ENCODE measurements at regions not wholly inside any gene's neighbourhood (a gene's known extent, or its start where the extent isn't known, plus 50 kb on each side); places are given as distances from the start of the nearest gene placed in this dataset.

DNA sequence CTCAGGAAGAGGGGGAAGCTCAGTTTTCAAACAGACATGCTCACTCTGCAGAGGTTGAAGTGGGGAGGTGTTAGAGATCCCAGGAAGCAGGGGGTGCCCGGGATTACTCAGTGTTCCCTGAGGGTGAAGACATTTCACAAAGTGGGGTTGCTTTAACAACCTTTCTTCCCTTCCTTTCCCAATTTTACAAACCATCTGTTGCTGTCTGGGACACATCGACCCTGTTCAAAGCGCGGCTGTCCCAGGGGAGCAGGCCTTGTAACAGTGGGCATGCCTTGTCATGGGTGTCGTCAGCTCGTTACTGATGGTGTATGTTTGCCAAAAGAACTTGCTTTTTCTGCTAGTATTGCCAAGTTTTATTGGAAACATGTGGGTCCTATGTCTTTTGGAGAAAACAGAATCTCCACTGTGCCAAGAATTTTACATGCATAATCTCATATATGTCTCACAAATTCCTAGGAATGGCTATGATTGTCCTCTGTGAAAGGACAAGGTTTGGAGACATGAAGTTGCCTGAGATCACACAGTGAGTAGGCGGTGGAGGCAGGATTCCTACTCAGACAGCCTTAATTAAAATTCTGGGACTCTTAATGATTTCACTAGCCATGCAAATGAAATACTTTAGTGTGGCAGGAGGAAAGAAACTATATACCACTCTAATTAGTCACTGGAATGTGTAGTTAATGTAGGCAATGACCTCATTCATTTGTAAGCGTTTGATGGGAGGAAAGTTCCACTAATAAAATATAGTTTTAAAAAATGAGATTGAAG is 198.9 kb downstream of the NXNL2 start:
- no peaks in the 10 kb centered on the region for H3K79me2 ChIP-seq (ENCODE audit: low read length)
- H3K36me3 ChIP-seq (replicated peaks; ENCODE audit: insufficient read depth, low read length) = no peaks in the 10 kb centered on the region
- no peaks in the 10 kb centered on the region for H3K9me3 ChIP-seq (replicated peaks; ENCODE audit: insufficient read depth, low read length)
- H3K9ac ChIP-seq (ENCODE audit: low read length) = no peak overlapping the region
- DNase-seq = no peak
- no peaks in the 10 kb centered on the region for H3F3A ChIP-seq (ENCODE audit: insufficient read depth, low read length)
- TF ChIP-seq, protein P1, sequence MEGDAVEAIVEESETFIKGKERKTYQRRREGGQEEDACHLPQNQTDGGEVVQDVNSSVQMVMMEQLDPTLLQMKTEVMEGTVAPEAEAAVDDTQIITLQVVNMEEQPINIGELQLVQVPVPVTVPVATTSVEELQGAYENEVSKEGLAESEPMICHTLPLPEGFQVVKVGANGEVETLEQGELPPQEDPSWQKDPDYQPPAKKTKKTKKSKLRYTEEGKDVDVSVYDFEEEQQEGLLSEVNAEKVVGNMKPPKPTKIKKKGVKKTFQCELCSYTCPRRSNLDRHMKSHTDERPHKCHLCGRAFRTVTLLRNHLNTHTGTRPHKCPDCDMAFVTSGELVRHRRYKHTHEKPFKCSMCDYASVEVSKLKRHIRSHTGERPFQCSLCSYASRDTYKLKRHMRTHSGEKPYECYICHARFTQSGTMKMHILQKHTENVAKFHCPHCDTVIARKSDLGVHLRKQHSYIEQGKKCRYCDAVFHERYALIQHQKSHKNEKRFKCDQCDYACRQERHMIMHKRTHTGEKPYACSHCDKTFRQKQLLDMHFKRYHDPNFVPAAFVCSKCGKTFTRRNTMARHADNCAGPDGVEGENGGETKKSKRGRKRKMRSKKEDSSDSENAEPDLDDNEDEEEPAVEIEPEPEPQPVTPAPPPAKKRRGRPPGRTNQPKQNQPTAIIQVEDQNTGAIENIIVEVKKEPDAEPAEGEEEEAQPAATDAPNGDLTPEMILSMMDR (IDR thresholded peaks at IDR 0.05; ENCODE audit: low read length) = no peak
- TF ChIP-seq EZH2 (optimal IDR thresholded peaks at IDR 0.05; ENCODE audit: low read depth, low read length) (no peak), EZH2phosphoT487 (IDR thresholded peaks at IDR 0.05; ENCODE audit: low read length) (no peak)
- no peaks in the 10 kb centered on the region for H3K4me1 ChIP-seq (ENCODE audit: low read length)
- H3K9me2 ChIP-seq (replicated peaks; ENCODE audit: insufficient read depth, low read length) = no peaks in the 10 kb centered on the region
- no peak overlapping the region for H3K4me2 ChIP-seq (ENCODE audit: low read depth, low read length)
- H3K27ac ChIP-seq (ENCODE audit: low read length) = no peak overlapping the region
- H3K4me3 ChIP-seq (ENCODE audit: low read length) = no peak overlapping the region
- no peak overlapping the region for H2AFZ ChIP-seq (ENCODE audit: low read length)
- H4K20me1 ChIP-seq (ENCODE audit: insufficient read depth, low read length) = no peaks in the 10 kb centered on the region
- no peaks in the 10 kb centered on the region for H3K27me3 ChIP-seq (replicated peaks; ENCODE audit: insufficient read depth, low read length)

DNA sequence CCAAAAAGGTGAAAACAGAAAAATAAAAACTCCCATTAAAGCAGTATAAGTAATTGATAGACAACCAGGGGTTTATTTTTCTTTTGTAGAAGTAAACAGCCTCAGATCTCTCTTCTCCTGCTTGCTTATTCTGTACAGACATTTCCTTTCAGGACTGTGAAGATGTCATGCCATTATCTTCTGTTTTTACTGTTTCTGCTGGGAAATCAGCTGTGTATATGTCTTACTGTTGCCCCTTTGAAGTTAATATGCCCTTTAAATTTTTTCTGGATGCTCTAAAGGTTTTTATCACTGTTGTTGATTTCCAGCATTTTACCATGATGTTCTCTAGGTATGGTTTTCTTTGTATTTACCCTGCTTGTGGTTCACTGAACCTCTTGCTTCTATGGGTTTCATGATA is 199.5 kb downstream of the NXNL2 start:
- Histone ChIP-seq H3K4me3 (ENCODE audit: low read length) (no peak overlapping the region), H3F3A (ENCODE audit: insufficient read depth, low read length) (no peaks in the 10 kb centered on the region)
- no peak for DNase-seq

DNA sequence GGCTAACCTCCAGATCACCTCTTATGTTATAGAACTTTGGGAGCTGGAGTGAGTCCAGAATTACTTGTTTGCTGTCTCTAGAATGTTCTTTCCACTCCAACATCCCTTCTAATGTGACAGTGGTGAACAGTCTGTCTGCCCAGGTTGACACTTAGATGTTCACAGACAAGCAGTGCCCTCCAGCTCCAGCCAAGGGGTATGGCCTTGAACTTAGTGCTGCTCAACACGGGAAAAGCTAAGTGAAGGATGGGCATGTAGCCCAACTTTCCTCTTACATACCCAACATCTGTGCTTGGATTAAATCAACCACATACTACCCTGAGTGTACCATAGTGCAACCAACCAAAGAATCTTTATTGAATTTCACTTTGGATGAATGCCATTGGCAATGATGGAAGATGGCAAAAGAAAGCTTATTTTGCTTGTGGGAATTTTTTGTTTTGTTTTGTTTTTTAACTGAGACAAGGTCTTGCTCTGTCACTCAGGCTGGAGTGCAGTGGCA is 201.2 kb downstream of the NXNL2 start:
- H3K27ac ChIP-seq (ENCODE audit: low read length) = no peak overlapping the region
- H2AFZ ChIP-seq (ENCODE audit: low read length) = no peak overlapping the region
- H3K9ac ChIP-seq (ENCODE audit: low read length) = no peak overlapping the region
- H3K36me3 ChIP-seq (replicated peaks; ENCODE audit: insufficient read depth, low read length) = no peaks in the 10 kb centered on the region
- DNase-seq = no peak
- H3F3A ChIP-seq (ENCODE audit: insufficient read depth, low read length) = no peaks in the 10 kb centered on the region
- no peaks in the 10 kb centered on the region for H3K9me2 ChIP-seq (replicated peaks; ENCODE audit: insufficient read depth, low read length)
- TF ChIP-seq EZH2phosphoT487 (IDR thresholded peaks at IDR 0.05; ENCODE audit: low read length) (no peak), EZH2 (optimal IDR thresholded peaks at IDR 0.05; ENCODE audit: low read depth, low read length) (no peak)
- TF ChIP-seq, protein P1 (IDR thresholded peaks at IDR 0.05; ENCODE audit: low read length) = no peak
- H4K20me1 ChIP-seq (ENCODE audit: insufficient read depth, low read length) = no peaks in the 10 kb centered on the region
- H3K9me3 ChIP-seq (replicated peaks; ENCODE audit: insufficient read depth, low read length) = no peaks in the 10 kb centered on the region
- H3K4me2 ChIP-seq (ENCODE audit: low read depth, low read length) = no peak overlapping the region
- no peaks in the 10 kb centered on the region for H3K4me1 ChIP-seq (ENCODE audit: low read length)
- no peaks in the 10 kb centered on the region for H3K79me2 ChIP-seq (ENCODE audit: low read length)
- H3K27me3 ChIP-seq (replicated peaks; ENCODE audit: insufficient read depth, low read length) = no peaks in the 10 kb centered on the region
- H3K4me3 ChIP-seq (ENCODE audit: low read length) = no peak overlapping the region

More for the DNA sequence above, 199.5 kb downstream of the NXNL2 start:
- no peaks in the 10 kb centered on the region for H3K79me2 ChIP-seq (ENCODE audit: low read length)
- no peak overlapping the region for H2AFZ ChIP-seq (ENCODE audit: low read length)
- no peaks in the 10 kb centered on the region for H3K9me3 ChIP-seq (replicated peaks; ENCODE audit: insufficient read depth, low read length)
- no peaks in the 10 kb centered on the region for H3K4me1 ChIP-seq (ENCODE audit: low read length)
- no peaks in the 10 kb centered on the region for H3K9me2 ChIP-seq (replicated peaks; ENCODE audit: insufficient read depth, low read length)
- H4K20me1 ChIP-seq (ENCODE audit: insufficient read depth, low read length) = no peaks in the 10 kb centered on the region
- no peak overlapping the region for H3K4me2 ChIP-seq (ENCODE audit: low read depth, low read length)
- no peaks in the 10 kb centered on the region for H3K27me3 ChIP-seq (replicated peaks; ENCODE audit: insufficient read depth, low read length)
- no peaks in the 10 kb centered on the region for H3K36me3 ChIP-seq (replicated peaks; ENCODE audit: insufficient read depth, low read length)
- TF ChIP-seq EZH2phosphoT487 (IDR thresholded peaks at IDR 0.05; ENCODE audit: low read length) (no peak), EZH2 (optimal IDR thresholded peaks at IDR 0.05; ENCODE audit: low read depth, low read length) (no peak)
- TF ChIP-seq, protein P1 (IDR thresholded peaks at IDR 0.05; ENCODE audit: low read length) = no peak
- no peak overlapping the region for H3K27ac ChIP-seq (ENCODE audit: low read length)
- H3K9ac ChIP-seq (ENCODE audit: low read length) = no peak overlapping the region
